ENCODE measurements at regions not wholly inside any gene's neighbourhood (a gene's known extent, or its start where the extent isn't known, plus 50 kb on each side); places are given as distances from the start of the nearest gene placed in this dataset.

- TF ChIP-seq EZH2 (IDR thresholded peaks at IDR 0.05): no peak
- TF ChIP-seq POLR2AphosphoS5 (IDR thresholded peaks at IDR 0.05; ENCODE audit: borderline replicate concordance, low read depth, low read length): no peak
Measured at GRCh38 chr10:89861584-89862301, 160.4 kb downstream of the KIF20B start.
